HG03432 (cell line): ENCODE measurements at regions not wholly inside any gene's neighbourhood (a gene's known extent, or its start where the extent isn't known, plus 50 kb on each side); places are given as distances from the start of the nearest gene placed in this dataset.
A peak's percentile ranks its signal among the peaks of the same experiment; 100 is the strongest.

Source experiments
- ATAC-seq: cut with Tn5 transposase; IDR thresholded peaks from one replicate; pipeline ENCODE4 v1.9.1; 2021; ENCODE audit warnings: mild to moderate bottlenecking, moderate library complexity; ENCODE audit not compliant: unreplicated experiment

DNA sequence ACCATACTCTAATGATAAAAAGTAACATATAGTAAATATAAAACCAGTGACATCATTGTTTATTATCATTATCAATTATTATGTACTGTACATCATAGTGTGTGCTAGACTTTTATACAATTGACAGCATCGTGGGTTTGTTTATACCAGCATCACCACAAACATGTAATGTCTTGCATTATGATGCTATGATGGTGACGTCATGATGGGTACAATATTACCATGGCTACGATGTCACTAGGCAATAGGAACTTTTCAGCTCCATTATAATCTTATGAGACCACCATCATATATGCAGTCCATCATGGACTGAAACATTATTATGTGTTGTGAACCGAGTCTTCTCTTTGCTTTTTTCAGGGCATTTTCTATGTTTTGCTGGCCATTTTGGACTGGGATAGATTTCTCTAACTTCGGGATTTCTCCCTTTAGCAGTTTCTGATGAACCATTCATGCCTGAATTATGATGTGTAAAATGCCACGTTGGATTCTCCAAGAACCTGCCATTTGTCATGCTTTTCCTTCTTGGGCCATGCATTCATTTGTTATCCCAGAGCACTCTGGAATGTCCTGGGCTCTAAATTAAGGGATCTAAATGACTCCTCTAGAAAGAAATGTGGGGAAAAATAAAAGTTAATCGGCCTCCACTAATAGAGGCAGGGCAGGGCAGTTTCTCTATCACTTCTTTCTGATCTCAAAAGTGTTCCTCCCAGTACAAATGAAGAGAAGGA, 325.6 kb upstream of the TNP1 start:
- ATAC-seq: no peak

DNA sequence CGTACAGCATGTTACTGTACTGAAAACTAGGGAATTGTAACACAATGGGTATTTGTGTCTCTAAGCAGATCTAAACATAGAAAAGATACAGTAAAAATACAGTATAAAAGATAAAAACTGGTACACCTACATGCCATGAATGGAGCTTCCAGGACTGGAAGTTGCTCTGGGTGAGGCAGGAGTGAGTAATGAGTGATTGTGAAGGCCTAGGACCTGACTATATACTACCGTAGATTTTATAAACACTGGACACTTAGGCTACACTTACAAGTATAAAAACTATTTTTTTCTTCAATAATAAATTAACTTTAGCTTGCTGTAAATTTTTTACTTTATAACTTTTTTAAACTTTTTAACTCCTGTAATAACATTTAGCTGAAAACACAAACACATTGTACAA, 324.4 kb upstream of the TNP1 start:
- ATAC-seq: no peak

DNA sequence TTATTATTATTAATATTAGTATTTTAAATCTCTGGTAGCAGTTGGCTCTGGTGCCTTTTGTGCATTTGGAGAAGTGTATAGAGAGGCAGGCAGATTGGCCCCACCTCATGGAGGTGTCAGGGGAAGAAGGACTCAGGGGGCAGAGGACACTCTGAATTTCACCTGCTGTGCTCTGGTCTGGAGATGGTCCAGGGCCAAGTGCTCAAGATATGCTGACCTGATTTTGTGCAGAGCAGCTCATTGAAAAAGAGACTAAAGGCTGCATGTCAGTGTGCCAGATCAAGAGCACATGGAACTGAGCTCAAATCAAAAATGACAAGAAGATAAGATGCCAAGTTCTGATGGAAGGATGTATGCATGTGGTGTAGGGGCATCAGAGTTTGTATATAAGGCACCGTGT, 323.6 kb upstream of the TNP1 start:
- ATAC-seq: no peak

DNA sequence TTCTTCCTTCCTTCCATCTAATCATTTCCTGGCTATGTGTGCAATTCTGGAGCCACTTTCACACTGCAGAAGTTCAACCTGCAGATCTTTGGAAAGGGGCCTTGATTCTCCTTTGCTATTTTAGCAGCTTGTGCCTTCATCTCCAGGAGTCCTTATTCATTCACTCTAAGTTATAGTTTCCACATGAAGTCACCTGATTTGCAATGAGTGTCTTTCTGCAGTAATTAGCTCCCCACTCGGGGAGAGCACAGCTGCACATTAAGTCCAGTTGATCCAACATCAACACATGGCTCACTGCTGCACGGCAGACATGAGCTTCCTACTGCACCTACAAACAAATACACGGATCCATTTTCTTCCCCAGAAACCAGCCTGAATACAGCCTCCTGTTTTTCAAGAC, 323.1 kb upstream of the TNP1 start:
- no peak for ATAC-seq

DNA sequence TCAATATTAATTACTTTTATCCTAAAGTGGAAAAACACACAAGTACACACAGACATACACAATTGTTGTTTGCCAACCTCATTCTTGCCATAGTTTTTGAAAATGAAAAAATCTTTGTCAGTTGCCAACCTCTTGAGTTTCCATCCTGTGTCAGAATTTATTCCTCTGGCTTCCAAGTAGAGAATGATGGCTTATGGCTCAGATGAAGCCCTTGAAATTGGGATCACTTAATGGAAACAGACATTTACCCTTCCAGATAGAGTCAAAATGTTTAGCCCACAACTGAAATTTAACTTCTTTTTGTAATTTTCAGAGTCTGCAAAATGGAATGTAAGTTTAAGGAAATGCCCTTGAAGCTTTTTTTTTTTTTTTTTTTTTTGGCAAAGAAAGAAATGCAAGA, 321.6 kb upstream of the TNP1 start:
- no peak for ATAC-seq

DNA sequence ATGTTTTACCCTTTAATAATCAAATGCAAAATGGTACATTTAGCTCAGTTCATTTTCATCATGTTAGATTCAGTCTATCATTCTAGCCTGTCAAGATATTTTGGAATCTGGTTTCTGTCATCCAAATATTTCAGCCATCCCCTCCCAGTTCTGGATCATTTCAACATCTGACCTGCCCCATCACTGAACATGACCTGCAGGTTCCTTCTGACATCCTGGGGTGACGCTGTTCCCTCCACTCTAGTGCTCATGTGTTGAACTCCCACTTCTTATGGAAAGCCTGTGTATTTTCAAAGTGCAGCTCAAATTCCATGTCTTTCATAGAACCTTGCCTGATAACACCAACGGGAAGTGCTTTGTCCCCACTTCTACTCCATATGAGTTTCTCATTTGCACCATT, 320.0 kb upstream of the TNP1 start:
- no peak for ATAC-seq

DNA sequence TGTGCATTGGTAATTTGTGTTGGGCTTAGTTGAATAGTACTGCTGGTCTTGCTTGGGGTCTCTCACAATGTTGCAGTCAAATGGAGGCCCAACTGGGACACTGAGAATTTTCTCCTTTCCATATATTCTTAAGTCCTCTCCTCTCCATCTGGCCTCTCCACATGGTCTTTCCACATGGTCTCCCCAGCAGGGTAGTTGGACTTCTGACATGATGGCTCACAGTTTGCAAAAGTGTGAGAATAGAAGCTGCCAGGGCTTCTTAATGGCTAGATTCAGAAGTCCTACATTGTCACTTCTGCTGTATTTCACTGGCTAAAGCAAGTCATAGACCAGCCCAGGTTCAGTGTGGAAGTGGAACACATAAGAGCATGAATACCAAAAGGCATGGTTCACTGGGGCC, 318.5 kb upstream of the TNP1 start:
- ATAC-seq: no peak

DNA sequence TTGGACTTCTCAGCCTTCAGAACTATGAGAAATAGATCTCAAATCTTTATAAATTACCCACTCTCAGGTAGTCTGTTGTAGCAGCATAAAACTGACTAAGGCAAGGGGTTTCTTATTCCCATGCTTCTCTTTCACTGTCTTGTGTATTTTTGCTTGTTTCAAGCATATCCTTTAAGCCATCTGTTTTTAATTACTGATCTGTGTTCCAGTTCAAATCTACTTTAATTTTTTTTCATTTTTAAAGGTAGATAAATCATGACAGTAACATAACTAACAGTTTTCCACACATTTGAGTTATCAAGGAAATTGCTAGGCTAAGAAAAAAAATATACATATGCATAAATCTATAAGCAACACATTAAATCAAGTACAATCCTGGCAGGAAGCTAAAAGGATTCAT, 317.9 kb upstream of the TNP1 start:
- ATAC-seq: no peak

DNA sequence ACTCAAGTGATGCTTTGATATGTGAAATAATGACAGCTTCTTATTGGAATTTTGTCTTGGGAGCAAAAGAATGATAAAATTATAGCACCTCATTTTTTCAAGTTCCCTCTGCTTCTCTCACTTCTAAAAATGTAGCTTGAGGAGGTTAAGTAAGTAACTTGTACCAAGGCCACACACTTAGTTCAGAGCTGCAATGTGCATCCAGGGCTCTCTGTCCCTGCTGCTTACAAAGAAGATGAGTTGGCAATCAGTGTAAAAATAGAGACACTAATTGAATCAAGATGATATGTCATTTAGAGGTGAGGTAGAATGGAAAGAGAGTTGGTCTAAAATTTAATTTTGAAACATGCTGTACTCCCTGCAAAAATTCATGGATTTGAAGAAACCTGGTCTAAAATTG, 312.0 kb upstream of the TNP1 start:
- ATAC-seq: no peak

DNA sequence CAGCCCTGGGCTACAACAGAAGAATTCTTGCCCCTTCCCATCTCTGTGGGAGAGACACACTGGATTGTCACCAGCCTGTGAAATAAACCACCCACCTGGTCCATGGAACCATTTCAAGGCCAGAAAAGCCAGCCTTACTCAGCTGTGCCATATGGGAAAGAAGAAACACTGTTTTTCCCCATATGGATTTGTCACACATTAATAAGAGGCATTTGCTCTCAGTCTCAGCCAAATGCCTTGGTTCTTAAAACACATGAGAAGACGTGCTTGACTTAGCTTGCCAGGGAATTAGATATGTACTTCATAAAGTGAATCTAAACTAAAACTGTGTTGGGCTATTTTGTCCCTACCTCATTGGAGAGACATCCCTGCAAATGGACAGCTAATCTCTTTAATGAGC, 308.6 kb upstream of the TNP1 start:
- no peak for ATAC-seq

DNA sequence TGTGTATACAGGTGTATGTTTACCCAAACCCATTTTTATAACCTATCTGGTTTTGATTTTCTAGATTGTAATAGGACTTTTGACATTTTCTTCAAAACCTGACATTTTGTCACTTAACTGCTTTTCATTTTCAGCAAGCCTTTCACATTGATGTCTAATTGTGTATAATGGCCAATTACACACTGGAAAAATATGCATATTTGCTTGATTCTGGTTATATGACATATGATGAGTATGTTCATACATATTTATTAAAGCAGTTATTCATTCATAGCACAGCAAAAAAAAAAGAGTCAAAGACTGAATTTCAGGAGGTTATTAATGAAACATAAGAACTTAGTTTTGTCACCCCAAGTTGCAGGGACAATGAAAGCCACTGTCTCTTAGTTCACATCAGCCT, 307.7 kb upstream of the TNP1 start:
- no peak for ATAC-seq

DNA sequence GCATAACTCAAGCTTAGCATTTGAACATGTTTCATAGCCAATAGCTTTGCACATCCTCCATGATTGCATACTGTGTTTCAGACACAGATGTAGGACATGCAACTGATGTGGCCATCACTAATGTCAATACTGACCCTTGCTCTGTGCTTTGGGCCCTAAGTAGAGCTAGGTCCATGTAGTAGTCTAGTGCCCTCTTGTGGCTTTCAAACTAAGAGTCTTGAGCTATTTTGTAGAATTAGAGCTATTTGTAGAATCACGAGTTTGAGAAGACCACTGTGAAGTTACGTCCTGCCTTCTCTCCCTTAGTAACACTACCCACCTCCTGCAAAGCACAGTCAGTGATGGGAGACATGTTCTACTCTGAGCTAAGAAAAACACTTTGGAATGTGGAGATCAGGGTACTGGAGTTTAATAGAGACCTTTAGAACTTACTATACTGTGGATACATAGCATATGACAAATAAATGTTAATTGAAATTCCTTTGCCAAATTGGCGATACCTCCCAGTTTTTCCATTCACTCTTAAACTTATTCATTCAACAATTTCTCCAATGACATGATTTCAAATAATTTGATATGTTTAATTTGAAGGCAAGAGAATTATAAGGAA, 306.5 kb upstream of the TNP1 start:
- no peak for ATAC-seq

DNA sequence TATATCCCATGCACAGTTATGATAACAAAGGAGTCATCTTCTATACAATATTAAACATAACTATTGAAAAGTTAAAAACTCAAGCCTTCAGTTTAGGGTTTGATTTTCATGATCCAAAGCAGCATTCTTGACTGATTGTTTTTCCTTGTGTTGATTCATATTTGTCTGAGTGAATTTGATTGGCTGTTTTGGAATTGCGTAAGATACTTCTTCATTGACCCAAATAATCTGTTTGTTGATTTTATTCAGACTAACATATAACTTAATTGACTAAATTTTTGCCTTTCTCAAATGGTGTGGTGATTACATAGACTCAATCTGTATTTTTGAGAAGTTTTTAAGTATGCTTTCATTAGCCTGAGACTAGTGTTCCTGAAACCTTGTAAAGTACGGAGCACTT, 305.7 kb upstream of the TNP1 start:
- ATAC-seq: no peak

DNA sequence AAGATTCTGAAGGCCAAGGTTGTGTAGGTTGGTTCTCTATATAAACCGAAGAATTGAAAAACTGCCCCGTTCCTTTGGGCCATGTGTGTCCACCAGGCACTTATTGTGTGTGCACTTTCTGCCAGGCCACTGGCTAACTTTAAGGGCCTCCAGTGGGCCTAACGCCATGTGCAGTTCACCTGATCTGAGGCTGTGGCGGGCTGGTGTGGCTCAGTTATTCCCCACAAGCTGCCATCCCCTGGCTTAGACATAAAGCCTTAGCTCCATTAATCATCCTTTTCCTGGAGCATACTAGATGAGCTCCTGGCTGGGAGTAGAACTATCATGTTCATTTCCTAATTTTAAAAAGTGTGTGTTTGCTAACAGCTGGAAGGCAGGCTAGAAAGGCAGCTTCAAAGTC, 304.1 kb upstream of the TNP1 start:
- ATAC-seq: no peak

DNA sequence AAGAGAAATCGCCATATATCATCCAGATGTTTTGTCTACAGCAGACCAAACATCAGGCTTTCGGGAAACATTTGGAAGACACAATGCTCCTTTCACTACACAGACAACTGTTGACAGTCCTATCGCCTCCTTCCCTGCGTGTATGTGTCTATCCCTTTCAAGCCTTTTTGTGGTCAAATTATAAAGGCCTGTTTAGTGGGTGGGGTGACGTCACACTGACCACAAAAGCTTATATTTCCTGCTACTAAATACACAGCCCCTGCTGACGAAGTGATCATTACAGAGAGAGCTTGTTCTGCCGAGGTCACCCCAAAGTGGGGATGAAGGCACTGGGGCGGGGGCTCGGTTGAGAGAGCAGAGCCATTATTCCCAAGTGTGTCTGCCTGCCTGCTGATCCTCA, 302.7 kb upstream of the TNP1 start:
- peak; percentile 53 for ATAC-seq

DNA sequence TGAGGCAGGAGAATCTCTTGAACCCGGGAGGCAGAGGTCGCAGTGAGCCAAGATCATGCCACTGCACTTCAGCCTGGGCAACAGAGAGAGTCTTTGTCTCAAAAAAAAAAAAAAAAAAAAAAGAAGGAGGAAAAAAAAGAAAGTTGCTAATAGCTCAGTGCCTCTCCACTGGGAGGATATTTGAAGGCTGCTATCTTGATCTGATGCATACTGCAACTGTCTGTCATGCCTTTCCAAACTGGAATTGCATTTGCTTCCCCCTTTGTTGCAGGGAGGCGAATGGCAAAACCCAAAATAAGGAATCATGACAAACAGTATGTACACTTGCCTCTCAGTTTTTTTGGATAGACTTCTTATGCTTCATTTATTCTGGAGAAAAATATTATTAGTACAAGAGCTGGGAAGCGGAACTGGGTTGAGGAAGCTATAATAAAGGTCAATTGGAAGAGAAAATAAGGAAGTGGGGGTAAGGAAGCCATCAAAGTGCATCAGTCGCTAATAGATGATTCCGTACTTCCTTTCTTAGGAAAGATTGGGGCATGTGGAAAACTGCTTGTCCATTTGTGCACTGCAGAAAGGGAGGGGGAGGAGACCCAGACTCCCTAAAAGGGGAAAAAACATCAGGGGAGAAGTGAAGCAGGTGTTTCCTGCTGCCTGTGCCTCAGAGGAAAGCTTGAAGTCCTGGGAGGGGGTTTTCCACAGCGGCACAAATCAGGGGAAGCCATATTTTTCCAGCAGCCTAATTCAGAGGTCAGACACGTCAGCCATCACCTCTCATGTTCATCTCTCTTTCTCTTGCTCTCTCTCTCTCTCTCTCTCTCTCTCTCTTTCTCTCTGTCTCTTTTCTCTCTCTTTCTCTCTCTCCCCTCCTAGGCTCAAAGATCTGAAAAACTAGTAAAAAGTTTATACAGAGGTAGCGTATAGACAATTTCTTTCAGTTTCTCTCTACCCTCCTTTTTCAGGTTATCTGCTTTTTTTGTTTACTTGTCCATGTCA, 301.4 kb upstream of the TNP1 start:
- no peak for ATAC-seq

DNA sequence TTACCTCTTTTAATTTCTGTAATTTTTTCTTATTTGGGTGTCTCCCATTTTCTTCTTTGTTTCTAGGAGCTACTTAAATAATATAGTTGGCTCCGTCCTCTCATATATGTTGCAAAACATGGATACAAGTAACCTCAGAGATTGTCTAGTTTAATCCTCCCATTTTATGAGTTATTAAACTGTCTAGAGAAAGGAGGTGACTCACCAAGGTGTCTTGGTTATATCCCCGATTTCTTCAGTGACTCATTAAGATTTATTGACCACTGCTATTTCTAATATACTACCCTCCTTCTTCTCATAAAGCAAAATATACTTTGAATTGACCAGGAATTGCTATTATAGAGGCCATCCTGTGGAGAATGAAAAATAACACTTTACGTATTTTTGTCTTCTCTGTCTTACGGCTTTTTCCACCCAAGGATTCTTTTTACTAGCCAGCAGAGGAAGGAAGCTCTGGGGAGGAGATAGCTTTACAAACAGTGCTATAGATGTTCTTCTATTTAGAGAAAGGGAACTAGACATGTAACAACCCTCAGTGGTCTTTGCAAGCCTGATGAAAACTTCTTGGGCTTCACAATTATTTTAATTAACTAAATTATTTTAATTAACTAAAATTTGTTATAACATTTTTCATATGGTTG, 300.4 kb upstream of the TNP1 start:
- ATAC-seq: no peak

DNA sequence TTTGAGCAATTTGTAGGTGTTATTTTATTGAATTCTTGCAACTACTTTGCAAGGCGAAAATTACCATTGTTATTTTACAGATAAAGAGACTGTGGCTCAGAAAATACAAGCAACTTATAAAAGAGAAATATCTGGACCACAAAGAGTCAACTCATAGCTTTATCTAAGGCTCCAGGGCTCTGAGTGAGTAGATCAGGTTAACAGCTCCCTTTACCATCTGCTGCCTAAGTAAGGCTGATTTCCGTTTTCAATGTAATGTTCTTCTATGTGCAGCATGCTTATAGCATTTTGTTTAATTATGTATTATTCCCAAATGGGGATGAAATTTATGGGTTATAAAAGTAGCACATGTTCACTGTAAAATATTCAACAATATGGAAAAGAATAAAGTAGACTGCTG, 299.1 kb upstream of the TNP1 start:
- ATAC-seq: no peak

DNA sequence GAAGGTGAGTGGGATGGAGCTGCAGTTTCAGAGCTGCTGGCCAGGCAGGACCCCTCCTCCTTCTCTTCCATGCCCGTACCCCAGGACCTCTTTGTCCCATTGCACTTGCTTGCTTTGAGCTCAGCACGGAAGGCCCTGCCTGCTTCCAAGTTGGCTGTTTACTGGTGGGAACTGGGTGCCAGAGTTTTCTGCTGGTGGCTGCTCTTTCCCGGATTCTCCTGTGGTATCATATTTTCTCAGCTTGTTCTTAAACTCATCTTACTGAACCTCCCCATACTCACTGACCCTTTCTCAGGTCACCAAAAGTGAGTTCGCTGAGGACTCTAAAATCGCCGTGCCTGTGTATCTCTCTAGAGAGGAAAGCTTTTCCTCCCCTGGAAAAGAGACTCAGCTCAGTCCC, 297.7 kb upstream of the TNP1 start:
- no peak for ATAC-seq

DNA sequence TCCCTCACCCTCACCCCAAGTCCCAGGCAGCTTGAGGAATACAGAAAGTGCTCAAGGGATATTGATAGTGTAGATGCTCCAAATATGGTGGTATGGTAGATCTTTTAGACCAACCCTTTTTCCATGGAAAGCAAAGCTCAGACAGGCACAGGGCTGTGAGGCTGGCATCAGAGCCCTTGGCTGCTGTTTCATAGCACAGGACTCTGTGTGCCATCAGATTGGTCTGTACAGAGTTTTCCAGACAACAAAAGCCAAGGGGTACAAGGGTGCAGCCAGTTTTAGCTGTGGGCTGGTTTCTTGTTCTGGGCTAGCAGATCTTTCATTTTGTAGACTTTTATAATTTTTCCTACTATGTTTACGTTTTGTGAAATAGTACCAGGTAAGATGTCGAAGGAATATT, 296.9 kb upstream of the TNP1 start:
- ATAC-seq: no peak

DNA sequence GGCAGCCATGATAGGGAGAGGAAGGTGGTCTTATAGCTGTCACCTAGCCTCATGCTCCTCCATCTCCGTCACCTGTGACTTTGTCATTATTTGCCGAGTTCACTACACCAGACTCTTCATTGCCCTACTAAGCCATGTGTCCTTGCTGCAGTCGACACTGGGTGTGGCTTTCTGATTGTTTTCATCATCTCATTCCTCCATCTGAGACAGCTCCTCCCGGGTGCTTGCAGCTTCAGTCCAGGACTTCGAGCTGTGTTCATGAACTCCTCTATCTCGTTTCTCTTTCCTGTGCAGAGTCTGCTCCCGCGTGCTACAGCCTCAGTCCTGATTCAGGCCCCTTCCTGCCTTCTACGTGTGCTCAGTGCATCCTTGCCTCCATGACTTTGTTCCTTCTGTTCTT, 295.1 kb upstream of the TNP1 start:
- no peak for ATAC-seq
